Lung (tissue), 11 donors: ENCODE measurements at regions not wholly inside any gene's neighbourhood (a gene's known extent, or its start where the extent isn't known, plus 50 kb on each side); places are given as distances from the start of the nearest gene placed in this dataset.

Experiments
- ATAC-seq: fragments of 200-7000 bp; cut with Tn5 transposase; one replicate; pipeline ENCODE4 v1.9.1; 2020; ENCODE audit warnings: moderate number of reproducible peaks; ENCODE audit not compliant: insufficient read depth, low FRiP score
- DNase-seq, 3 donors: peaks; one replicate each; pipeline ENCODE4 v3.0.0-alpha.2; 2013 to 2017
- H3K27ac ChIP-seq, 2 donors: one replicate each; pipeline ENCODE4 v1.5.1; 2013; ENCODE audit warnings: mild to moderate bottlenecking in 2 of 2, moderate library complexity in 2 of 2, control low read depth in 1 of 2, inconsistent platforms in 1 of 2, low read depth in 1 of 2, low read length in 1 of 2
- H3K27me3 ChIP-seq, 3 donors: one replicate each; pipeline ENCODE4 v1.5.1; 2013; ENCODE audit warnings: low read length in 2 of 3; ENCODE audit not compliant: control insufficient read depth in 3 of 3, insufficient read depth in 3 of 3
- H3K36me3 ChIP-seq, 4 donors: one replicate each; pipeline ENCODE4 v1.5.1; 2013; ENCODE audit warnings: low read length in 4 of 4, mild to moderate bottlenecking in 1 of 4, moderate library complexity in 1 of 4; ENCODE audit not compliant: control insufficient read depth in 4 of 4, insufficient read depth in 4 of 4
- H3K4me1 ChIP-seq, 5 donors: one replicate each; pipeline ENCODE4 v1.5.1; 2013; ENCODE audit warnings: low read length in 5 of 5, mild to moderate bottlenecking in 2 of 5, moderate library complexity in 1 of 5; ENCODE audit not compliant: control insufficient read depth in 5 of 5, insufficient read depth in 5 of 5
- H3K4me3 ChIP-seq: one replicate; pipeline ENCODE4 v1.5.1; 2013; ENCODE audit warnings: mild to moderate bottlenecking, control low read depth, moderate library complexity
- H3K9ac ChIP-seq, 2 donors: one replicate each; pipeline ENCODE4 v1.5.1; 2013; ENCODE audit warnings: low read length in 2 of 2, control low read depth in 1 of 2; ENCODE audit not compliant: insufficient read depth in 1 of 2
- H3K9me3 ChIP-seq, 4 donors: one replicate each; pipeline ENCODE4 v1.5.1; 2013; ENCODE audit warnings: low read length in 3 of 4, mild to moderate bottlenecking in 1 of 4, moderate library complexity in 1 of 4; ENCODE audit not compliant: control insufficient read depth in 4 of 4, insufficient read depth in 3 of 4
- CTCF ChIP-seq: IDR thresholded peaks from 2 replicates; pipeline ENCODE4 v1.5.1; 2012; ENCODE audit warnings: mild to moderate bottlenecking; ENCODE audit errors: control extremely low read depth, extremely low read depth
- WGBS, 2 donors: extraction: QIAGEN DNeasy Blood & Tissue Kit; methylation state at CpG; one replicate each; pipeline ENCODE4 v1.1.7; 2013; 5-methylcytosine and 5-hydroxymethylcytosine counted together
- donor health status: control.
- donor health status: control.
- donor health status: Bipolar disorder and iron deficiency.
- donor health status: healthy.
- donor health status: DM: yes; HTN: yes; CAD: no.

GRCh38 chr6:139994998-139995397 lies 620.5 kb upstream of the CITED2 start:
- TF ChIP-seq CTCF: no peak
- H3K4me3 ChIP-seq: no peak overlapping the region
- H3K9ac ChIP-seq: no peak overlapping the region
- no peaks in the 10 kb centered on the region for H3K27me3 ChIP-seq
- no peak for ATAC-seq
- H3K36me3 ChIP-seq: no peaks in the 10 kb centered on the region
- H3K27ac ChIP-seq: no peak overlapping the region
- no peak for DNase-seq
- no peaks in the 10 kb centered on the region for H3K9me3 ChIP-seq
- H3K4me1 ChIP-seq: peaks cover 1 to 14% (median 7%) of the 10 kb centered on the region in 5 donors

GRCh38 chr6:139990856-139991465 lies 616.5 kb upstream of the CITED2 start:
- no peaks in the 10 kb centered on the region for H3K36me3 ChIP-seq
- no peaks in the 10 kb centered on the region for H3K9me3 ChIP-seq
- no peak for TF ChIP-seq CTCF
- ATAC-seq (no peak), DNase-seq (peak in 2 of 3 donors; percentile 63 to 77)
- 60 to 76% methylated on average over 8 of the region's 8 CpGs for WGBS, 2 donors
- H3K4me3 ChIP-seq: no peak overlapping the region
- no peak overlapping the region for H3K9ac ChIP-seq
- H3K27me3 ChIP-seq: no peaks in the 10 kb centered on the region
- H3K27ac ChIP-seq: no peak overlapping the region
- H3K4me1 ChIP-seq: peaks cover 1 to 17% (median 7%) of the 10 kb centered on the region in 5 donors

GRCh38 chr6:139990026-139990686 lies 615.7 kb upstream of the CITED2 start:
- Histone ChIP-seq H3K4me1 (peaks cover 1 to 17% (median 7%) of the 10 kb centered on the region in 5 donors), H3K27me3 (no peaks in the 10 kb centered on the region), H3K27ac (no peak overlapping the region), H3K9me3 (no peaks in the 10 kb centered on the region), H3K4me3 (no peak overlapping the region), H3K9ac (no peak overlapping the region), H3K36me3 (no peaks in the 10 kb centered on the region)
- TF ChIP-seq CTCF: no peak
- ATAC-seq (no peak), DNase-seq (peak in 2 of 3 donors; percentile 59 to 69)
- WGBS, 2 donors: 56 to 57% methylated on average over 4 of the region's 4 CpGs
